ENCODE measurements at regions not wholly inside any gene's neighbourhood (a gene's known extent, or its start where the extent isn't known, plus 50 kb on each side); places are given as distances from the start of the nearest gene placed in this dataset.

DNA sequence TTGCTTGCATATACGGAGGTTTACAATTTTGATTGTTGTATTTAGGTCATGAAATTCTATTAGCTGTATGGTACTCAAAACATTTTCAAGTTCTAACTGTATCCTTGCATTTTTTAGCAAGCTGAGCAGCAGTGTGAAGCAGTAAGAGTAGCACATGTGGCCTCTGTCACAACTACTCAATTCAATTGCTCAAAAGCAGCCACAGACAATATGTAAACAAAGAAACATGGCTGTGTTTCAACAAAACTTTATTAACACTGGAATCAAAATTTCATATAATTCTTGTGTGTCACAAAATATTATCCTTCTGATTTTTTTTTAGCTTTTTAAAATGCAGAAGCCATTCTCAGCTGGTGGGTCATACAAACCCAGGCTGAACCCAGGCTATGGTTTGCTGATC, 266.7 kb upstream of the LRRN1 start:
- TF ChIP-seq CEBPB (IDR thresholded peaks at IDR 0.05): no peak
- no peak for TF ChIP-seq CTCF (IDR thresholded peaks at IDR 0.05)
- no peak for TF ChIP-seq POLR2A (IDR thresholded peaks at IDR 0.05; ENCODE audit: low read length)
- no peak for TF ChIP-seq RCOR1 (IDR thresholded peaks at IDR 0.05; ENCODE audit: low read depth, low read length)
- no peak for TF ChIP-seq RFX5 (IDR thresholded peaks at IDR 0.05)
- no peak for TF ChIP-seq CBX8 (IDR thresholded peaks at IDR 0.05)
- TF ChIP-seq PHF8 (IDR thresholded peaks at IDR 0.05; ENCODE audit: borderline replicate concordance, low read depth): no peak
- TF ChIP-seq CBX2 (IDR thresholded peaks at IDR 0.05; ENCODE audit: borderline replicate concordance, low read depth): no peak
- no peak for TF ChIP-seq HES2 (IDR thresholded peaks at IDR 0.05)
- no peak for TF ChIP-seq RAD21 (conservative IDR thresholded peaks at IDR 0.05 in 1 of 2, IDR thresholded peaks at IDR 0.05 in 1 of 2)
- TF ChIP-seq ZFP36 (IDR thresholded peaks at IDR 0.05; ENCODE audit: borderline replicate concordance, partially characterized antibody): no peak
- TF ChIP-seq MAZ (IDR thresholded peaks at IDR 0.05; ENCODE audit: borderline replicate concordance, low read depth, low read length): no peak
- TF ChIP-seq EP300 (IDR thresholded peaks at IDR 0.05): no peak

Data from A549 (cell line).